Kasumi-1 (cell line): ENCODE measurements at regions not wholly inside any gene's neighbourhood (a gene's known extent, or its start where the extent isn't known, plus 50 kb on each side); places are given as distances from the start of the nearest gene placed in this dataset.
A peak's percentile ranks its signal among the peaks of the same experiment; 100 is the strongest.

Source experiments
- DNase-seq, 2 experiments: peaks; one replicate each; lab custom pipeline; 2025; lab: John Stamatoyannopoulos, UW

GRCh38 chr21:14722841-14723483, 176.8 kb upstream of the SAMSN1 start:
- DNase-seq, result no peak

GRCh38 chr21:14720237-14720636, 174.1 kb upstream of the SAMSN1 start:
- DNase-seq, result no peak

- DNase-seq, result no peak
Measured at GRCh38 chr21:14718951-14719350, 172.8 kb upstream of the SAMSN1 start.

GRCh38 chr21:14716761-14717396, 170.8 kb upstream of the SAMSN1 start:
- no peak for DNase-seq

GRCh38 chr21:14713109-14713508, 167.0 kb upstream of the SAMSN1 start:
- no peak for DNase-seq

GRCh38 chr21:14712121-14712715, 166.1 kb upstream of the SAMSN1 start:
- DNase-seq, result no peak

GRCh38 chr21:14711287-14711686, 165.2 kb upstream of the SAMSN1 start:
- no peak for DNase-seq

- DNase-seq, result no peak
Measured at GRCh38 chr21:14707511-14708020, 161.5 kb upstream of the SAMSN1 start.

- DNase-seq, result no peak
Measured at GRCh38 chr21:14706712-14707510, 160.8 kb upstream of the SAMSN1 start.

- DNase-seq, result no peak
Measured at GRCh38 chr21:14699433-14700407, 153.6 kb upstream of the SAMSN1 start.

GRCh38 chr21:14697769-14698168, 151.7 kb upstream of the SAMSN1 start:
- no peak for DNase-seq

GRCh38 chr21:14694817-14695216, 148.7 kb upstream of the SAMSN1 start:
- DNase-seq, result no peak

GRCh38 chr21:14693997-14694396, 147.9 kb upstream of the SAMSN1 start:
- no peak for DNase-seq

GRCh38 chr21:14691914-14692313, 145.8 kb upstream of the SAMSN1 start:
- DNase-seq, result no peak

- DNase-seq, result peak; percentile 23 to 47
Measured at GRCh38 chr21:14690886-14691285, 144.8 kb upstream of the SAMSN1 start.

GRCh38 chr21:14688936-14689335, 142.8 kb upstream of the SAMSN1 start:
- no peak for DNase-seq

- no peak for DNase-seq
Measured at GRCh38 chr21:14688412-14688811, 142.3 kb upstream of the SAMSN1 start.

- DNase-seq, result peak; percentile 59 to 65
Measured at GRCh38 chr21:14687268-14687625, 141.1 kb upstream of the SAMSN1 start.

- DNase-seq, result no peak
Measured at GRCh38 chr21:14686466-14687267, 140.6 kb upstream of the SAMSN1 start.

GRCh38 chr21:14685568-14685967, 139.5 kb upstream of the SAMSN1 start:
- DNase-seq, result peak; percentile 78 to 81
